CD4-positive, alpha-beta T cell treated with Interferon alpha-2 for 1 hour (primary cell): ENCODE measurements at regions not wholly inside any gene's neighbourhood (a gene's known extent, or its start where the extent isn't known, plus 50 kb on each side); places are given as distances from the start of the nearest gene placed in this dataset.
"Not testable (repeated sequence)": the region's sequence is repeated elsewhere in the genome, so short reads cannot be mapped to it uniquely, and the experiment has no call there.

ENCODE experiments used
- DNase-seq, 2 donors: peaks; one replicate each; pipeline ENCODE4 v3.0.0-alpha.2; 2020 to 2022

- DNase-seq = no peak
Measured at GRCh38 chr1:143574891-143575520, 396.8 kb downstream of the FAM72C start.

GRCh38 chr1:143572661-143573060 lies 399.1 kb downstream of the FAM72C start:
- DNase-seq = not testable (repeated sequence)

GRCh38 chr1:143563761-143564160 lies 408.0 kb downstream of the FAM72C start:
- not testable (repeated sequence) for DNase-seq

GRCh38 chr1:143553627-143554026 lies 418.2 kb downstream of the FAM72C start:
- DNase-seq = no peak

- DNase-seq = not testable (repeated sequence)
Measured at GRCh38 chr1:143504703-143505102, 467.1 kb downstream of the FAM72C start.

- DNase-seq = not testable (repeated sequence)
Measured at GRCh38 chr1:143504080-143504479, 467.7 kb downstream of the FAM72C start.

GRCh38 chr1:143503048-143503447 lies 468.7 kb downstream of the FAM72C start:
- DNase-seq = not testable (repeated sequence)

- not testable (repeated sequence) for DNase-seq
Measured at GRCh38 chr1:143502038-143502437, 469.7 kb downstream of the FAM72C start.

- peak in 1 of 2 donors; percentile 8 for DNase-seq
Measured at GRCh38 chr1:143498059-143498749, 473.6 kb downstream of the FAM72C start.

GRCh38 chr1:143497374-143497747 lies 474.4 kb downstream of the FAM72C start:
- peak in 1 of 2 donors; percentile 15 for DNase-seq

- not testable (repeated sequence) for DNase-seq
Measured at GRCh38 chr1:143496526-143497373, 475.0 kb downstream of the FAM72C start.
